ENCODE measurements at regions not wholly inside any gene's neighbourhood (a gene's known extent, or its start where the extent isn't known, plus 50 kb on each side); places are given as distances from the start of the nearest gene placed in this dataset.
A peak's percentile ranks its signal among the peaks of the same experiment; 100 is the strongest.

- Mint-ChIP-seq H3K9me3 (no peaks in the 10 kb centered on the region), H3K27me3 (peaks cover 0 to 4% (median 0%) of the 10 kb centered on the region in 3 donors), H3K4me1 (no peaks in the 10 kb centered on the region), H3K36me3 (no peaks in the 10 kb centered on the region), H3K27ac (no peak overlapping the region), H3K4me3 (no peak overlapping the region)
- no peak for DNase-seq
- ATAC-seq (ENCODE audit: low read depth in 2 of 2), result no peak
Observed at GRCh38 chr19:30799865-30800755, 427.9 kb downstream of the ZNF536 start.

- no peaks in the 10 kb centered on the region for H3K4me1 Mint-ChIP-seq
- no peaks in the 10 kb centered on the region for H3K36me3 Mint-ChIP-seq
Observed at GRCh38 chr19:30795727-30796126, 423.5 kb downstream of the ZNF536 start.

GRCh38 chr19:30792561-30793505 lies 420.6 kb downstream of the ZNF536 start:
- H3K27ac Mint-ChIP-seq, result no peak overlapping the region
- no peaks in the 10 kb centered on the region for H3K36me3 Mint-ChIP-seq
- ATAC-seq (ENCODE audit: low read depth in 2 of 2), result no peak
- H3K4me1 Mint-ChIP-seq, result no peaks in the 10 kb centered on the region
- no peak overlapping the region for H3K4me3 Mint-ChIP-seq
- no peak for DNase-seq
- H3K9me3 Mint-ChIP-seq, result peaks cover 0 to 2% (median 0%) of the 10 kb centered on the region in 7 donors
- peaks cover 0 to 5% (median 0%) of the 10 kb centered on the region in 3 donors for H3K27me3 Mint-ChIP-seq

More at GRCh38 chr19:30795727-30796126, 423.5 kb downstream of the ZNF536 start:
- Mint-ChIP-seq H3K27me3 (peaks cover 0 to 5% (median 4%) of the 10 kb centered on the region in 3 donors), H3K27ac (peak overlapping the region in 1 of 6 donors; percentile 36), H3K4me3 (no peak overlapping the region), H3K9me3 (no peaks in the 10 kb centered on the region)
- no peak for ATAC-seq (ENCODE audit: low read depth in 2 of 2)
- DNase-seq, result no peak

DNA sequence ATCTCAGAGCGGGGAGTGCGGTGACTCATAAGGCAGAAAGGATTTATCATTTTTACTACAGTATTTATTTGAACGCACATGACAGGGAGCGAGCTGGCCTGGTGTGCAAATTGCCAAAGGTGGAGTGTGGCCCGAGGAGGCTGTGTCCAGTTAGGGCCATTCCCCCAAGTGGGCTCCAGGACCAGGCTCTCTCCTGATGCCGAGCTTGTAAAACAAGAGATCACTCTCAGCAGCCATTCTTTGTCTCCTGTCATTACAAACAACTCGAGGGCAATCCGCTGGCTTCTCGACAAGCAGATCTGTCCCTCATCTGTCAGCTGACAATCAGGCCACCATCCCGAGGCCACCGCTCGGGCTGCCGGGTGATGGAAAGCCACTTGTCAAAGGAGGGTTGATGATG lies 418.9 kb downstream of the ZNF536 start:
- peaks cover 0 to 2% (median 0%) of the 10 kb centered on the region in 7 donors for H3K9me3 Mint-ChIP-seq
- H3K4me3 Mint-ChIP-seq, result no peak overlapping the region
- H3K4me1 Mint-ChIP-seq, result no peaks in the 10 kb centered on the region
- DNase-seq, result no peak
- H3K27ac Mint-ChIP-seq, result no peak overlapping the region
- peaks cover 0 to 5% (median 0%) of the 10 kb centered on the region in 3 donors for H3K27me3 Mint-ChIP-seq
- no peak for ATAC-seq (ENCODE audit: low read depth in 2 of 2)
- H3K36me3 Mint-ChIP-seq, result no peaks in the 10 kb centered on the region

- peak overlapping the region in 1 of 8 donors; percentile 14 for H3K4me3 Mint-ChIP-seq
- H3K36me3 Mint-ChIP-seq, result no peaks in the 10 kb centered on the region
- DNase-seq (no peak), ATAC-seq (ENCODE audit: low read depth in 2 of 2) (no peak)
- H3K27me3 Mint-ChIP-seq, result peaks cover 0 to 5% (median 5%) of the 10 kb centered on the region in 3 donors
- peaks cover 0 to 3% (median 0%) of the 10 kb centered on the region in 7 donors for H3K9me3 Mint-ChIP-seq
- no peaks in the 10 kb centered on the region for H3K4me1 Mint-ChIP-seq
- H3K27ac Mint-ChIP-seq, result peak overlapping the region in 1 of 6 donors; percentile 7
Observed at GRCh38 chr19:30790056-30790680, 418.0 kb downstream of the ZNF536 start.

GRCh38 chr19:30788105-30788765 lies 416.1 kb downstream of the ZNF536 start:
- Mint-ChIP-seq H3K36me3 (no peaks in the 10 kb centered on the region), H3K27me3 (peaks cover 0 to 7% (median 5%) of the 10 kb centered on the region in 3 donors), H3K9me3 (peaks cover 0 to 4% (median 0%) of the 10 kb centered on the region in 7 donors), H3K27ac (no peak overlapping the region), H3K4me1 (no peaks in the 10 kb centered on the region), H3K4me3 (no peak overlapping the region)
- DNase-seq (no peak), ATAC-seq (ENCODE audit: low read depth in 2 of 2) (no peak)

- H3K27ac Mint-ChIP-seq, result no peak overlapping the region
- no peak for ATAC-seq (ENCODE audit: low read depth in 2 of 2)
- H3K27me3 Mint-ChIP-seq, result peaks cover 0 to 7% (median 0%) of the 10 kb centered on the region in 3 donors
- no peak for DNase-seq
- no peaks in the 10 kb centered on the region for H3K4me1 Mint-ChIP-seq
- H3K36me3 Mint-ChIP-seq, result no peaks in the 10 kb centered on the region
- H3K9me3 Mint-ChIP-seq, result peaks cover 0 to 4% (median 0%) of the 10 kb centered on the region in 7 donors
- no peak overlapping the region for H3K4me3 Mint-ChIP-seq
Observed at GRCh38 chr19:30785458-30786137, 413.4 kb downstream of the ZNF536 start.

- H3K27ac Mint-ChIP-seq, result no peak overlapping the region
- H3K9me3 Mint-ChIP-seq, result peaks cover 0 to 4% (median 0%) of the 10 kb centered on the region in 7 donors
- DNase-seq (peak; percentile 2), ATAC-seq (ENCODE audit: low read depth in 2 of 2) (no peak)
- no peak overlapping the region for H3K4me3 Mint-ChIP-seq
- H3K4me1 Mint-ChIP-seq, result no peaks in the 10 kb centered on the region
- peaks cover 0 to 7% (median 0%) of the 10 kb centered on the region in 3 donors for H3K27me3 Mint-ChIP-seq
- H3K36me3 Mint-ChIP-seq, result no peaks in the 10 kb centered on the region
Observed at GRCh38 chr19:30784850-30785457, 412.8 kb downstream of the ZNF536 start.

DNA sequence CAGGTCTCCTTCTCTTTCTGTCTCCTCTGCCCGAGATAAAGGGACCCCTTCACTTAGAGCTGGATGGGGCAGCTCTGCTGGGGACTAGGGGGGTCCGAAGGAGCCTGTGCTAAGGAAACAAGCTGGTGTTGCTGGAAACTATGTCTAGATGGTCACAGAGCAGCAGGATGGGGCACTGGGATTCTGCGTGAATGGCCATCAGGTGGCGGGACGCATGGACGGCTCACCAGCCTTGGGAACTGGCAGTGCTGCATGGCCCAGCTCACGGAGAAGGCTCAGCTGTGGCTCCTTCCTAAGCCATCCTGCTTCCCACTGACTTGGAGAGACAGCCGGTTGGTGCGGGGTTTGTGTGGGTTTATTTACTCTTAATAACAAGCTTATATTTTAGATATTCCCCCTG lies 411.8 kb downstream of the ZNF536 start:
- no peaks in the 10 kb centered on the region for H3K36me3 Mint-ChIP-seq
- H3K27me3 Mint-ChIP-seq, result peaks cover 0 to 7% (median 0%) of the 10 kb centered on the region in 3 donors
- peaks cover 0 to 4% (median 0%) of the 10 kb centered on the region in 7 donors for H3K9me3 Mint-ChIP-seq
- H3K4me1 Mint-ChIP-seq, result no peaks in the 10 kb centered on the region
- H3K4me3 Mint-ChIP-seq, result no peak overlapping the region
- ATAC-seq (ENCODE audit: low read depth in 2 of 2) (no peak), DNase-seq (no peak)
- H3K27ac Mint-ChIP-seq, result no peak overlapping the region

DNA sequence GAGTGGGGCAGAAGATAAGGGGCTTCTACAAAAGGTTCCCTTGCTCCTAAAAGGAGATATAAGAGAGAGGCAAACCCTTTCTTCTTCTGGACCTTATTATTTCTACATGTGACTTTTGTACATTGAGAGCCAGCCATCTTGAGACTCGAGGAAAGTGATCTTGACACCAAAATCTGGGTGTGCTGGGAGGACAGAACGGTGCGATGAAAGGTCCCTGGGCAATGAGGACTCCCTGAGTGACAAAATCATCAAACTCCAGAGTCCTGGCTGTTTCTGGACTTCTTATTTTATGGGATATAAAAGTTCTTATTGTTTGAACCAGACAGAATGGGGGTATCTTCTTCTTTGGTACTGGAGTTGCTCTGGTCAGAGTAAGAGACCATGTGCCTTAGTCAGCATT lies 411.0 kb downstream of the ZNF536 start:
- Mint-ChIP-seq H3K36me3 (no peaks in the 10 kb centered on the region), H3K4me3 (no peak overlapping the region), H3K4me1 (no peaks in the 10 kb centered on the region), H3K27me3 (peaks cover 0 to 7% (median 0%) of the 10 kb centered on the region in 3 donors), H3K27ac (no peak overlapping the region), H3K9me3 (peaks cover 0 to 4% (median 0%) of the 10 kb centered on the region in 7 donors)
- ATAC-seq (ENCODE audit: low read depth in 2 of 2) (no peak), DNase-seq (no peak)

DNA sequence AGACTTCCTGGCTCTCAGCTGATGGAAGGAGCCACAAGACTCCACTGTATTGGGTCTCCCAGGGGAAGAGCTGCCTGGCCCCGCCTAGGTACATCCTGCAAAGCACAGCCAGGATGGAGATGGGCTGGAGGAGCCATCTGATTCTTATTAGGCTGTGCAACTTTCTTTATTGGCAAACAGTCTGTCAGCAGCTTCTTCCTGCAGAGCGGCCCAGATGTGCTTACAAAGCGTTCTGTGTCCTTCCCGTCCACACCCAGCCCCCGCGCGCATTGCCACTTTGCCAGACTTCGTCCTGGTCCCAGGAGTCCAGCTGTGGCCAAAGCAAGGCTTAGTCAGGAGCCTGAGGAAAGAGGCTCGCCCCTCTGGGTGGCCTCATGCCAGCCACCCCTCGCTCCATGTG lies 409.3 kb downstream of the ZNF536 start:
- H3K9me3 Mint-ChIP-seq, result peaks cover 0 to 4% (median 0%) of the 10 kb centered on the region in 7 donors
- DNase-seq, result no peak
- no peak for ATAC-seq (ENCODE audit: low read depth in 2 of 2)
- H3K4me3 Mint-ChIP-seq, result no peak overlapping the region
- peaks cover 0 to 7% (median 0%) of the 10 kb centered on the region in 3 donors for H3K27me3 Mint-ChIP-seq
- H3K27ac Mint-ChIP-seq, result no peak overlapping the region
- no peaks in the 10 kb centered on the region for H3K4me1 Mint-ChIP-seq
- no peaks in the 10 kb centered on the region for H3K36me3 Mint-ChIP-seq

- Mint-ChIP-seq H3K27ac (no peak overlapping the region), H3K9me3 (peaks cover 0 to 4% (median 0%) of the 10 kb centered on the region in 7 donors), H3K27me3 (peaks cover 0 to 7% (median 0%) of the 10 kb centered on the region in 3 donors), H3K4me3 (no peak overlapping the region), H3K36me3 (no peaks in the 10 kb centered on the region), H3K4me1 (no peaks in the 10 kb centered on the region)
- DNase-seq (no peak), ATAC-seq (ENCODE audit: low read depth in 2 of 2) (no peak)
Observed at GRCh38 chr19:30781047-30781446, 408.9 kb downstream of the ZNF536 start.

Measured in naive B cell (primary cell).